HG02840 (cell line): ENCODE measurements at regions not wholly inside any gene's neighbourhood (a gene's known extent, or its start where the extent isn't known, plus 50 kb on each side); places are given as distances from the start of the nearest gene placed in this dataset.

Source experiments
- ATAC-seq: cut with Tn5 transposase; IDR thresholded peaks from one replicate; pipeline ENCODE4 v1.9.1; 2021; ENCODE audit warnings: mild to moderate bottlenecking, moderate library complexity, moderate number of reproducible peaks; ENCODE audit not compliant: unreplicated experiment, low FRiP score

DNA sequence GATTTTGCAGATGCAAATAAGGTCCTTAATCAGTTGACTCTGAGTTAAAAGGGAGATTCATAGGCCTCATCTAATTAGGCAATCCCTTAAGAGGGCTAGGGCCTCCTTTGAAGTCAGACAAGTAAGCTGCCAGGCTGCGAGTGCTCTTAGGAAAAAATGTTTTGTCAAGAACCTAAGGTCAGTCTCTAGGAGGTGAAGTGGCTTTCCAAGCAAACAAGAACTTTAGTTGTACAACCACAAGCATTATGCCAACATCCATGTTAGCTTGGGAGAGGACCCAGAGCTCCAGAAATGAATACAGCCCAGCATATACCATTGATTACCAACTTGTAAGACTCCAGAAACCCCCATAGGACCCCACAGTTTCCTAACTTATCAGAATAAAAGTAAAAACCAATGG lies 1366.2 kb downstream of the PLA2G4A start:
- no peak for ATAC-seq

DNA sequence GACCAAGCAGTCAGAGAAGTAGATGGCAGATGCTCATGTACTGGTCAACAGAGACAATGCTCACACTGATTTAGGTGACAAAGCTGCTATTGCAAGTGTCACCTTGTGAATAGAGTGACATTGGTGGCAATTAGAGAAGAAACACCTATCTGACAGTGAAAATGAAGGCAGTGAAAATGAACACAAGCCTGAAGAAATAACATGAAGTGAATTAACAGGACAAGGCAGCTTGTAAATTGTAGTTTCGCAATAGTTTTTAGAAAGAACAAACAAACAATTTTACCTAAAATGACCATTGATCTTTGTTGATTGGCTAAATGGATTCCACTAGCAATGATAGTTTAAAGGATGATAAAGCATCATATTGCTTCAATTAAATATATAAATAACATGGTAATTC lies 1389.5 kb downstream of the PLA2G4A start:
- ATAC-seq, result no peak

DNA sequence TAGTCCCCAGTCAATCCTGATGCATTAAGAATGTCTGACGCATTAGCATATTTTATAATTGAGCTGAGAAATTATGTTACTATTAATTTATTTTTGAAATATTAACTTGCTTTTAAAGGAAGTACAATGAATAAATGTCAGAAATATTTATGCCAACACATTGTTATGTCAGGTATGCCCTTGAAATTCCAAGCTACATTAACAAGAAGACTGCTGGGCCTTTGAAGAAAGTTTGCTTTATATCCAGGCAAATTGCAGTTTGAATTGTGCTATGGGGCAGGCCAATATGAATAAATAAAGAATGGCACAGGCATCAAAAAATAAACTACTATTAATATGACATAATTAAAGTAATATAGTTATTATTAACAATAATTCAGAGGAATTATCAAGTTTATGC lies 1391.3 kb downstream of the PLA2G4A start:
- ATAC-seq, result no peak

DNA sequence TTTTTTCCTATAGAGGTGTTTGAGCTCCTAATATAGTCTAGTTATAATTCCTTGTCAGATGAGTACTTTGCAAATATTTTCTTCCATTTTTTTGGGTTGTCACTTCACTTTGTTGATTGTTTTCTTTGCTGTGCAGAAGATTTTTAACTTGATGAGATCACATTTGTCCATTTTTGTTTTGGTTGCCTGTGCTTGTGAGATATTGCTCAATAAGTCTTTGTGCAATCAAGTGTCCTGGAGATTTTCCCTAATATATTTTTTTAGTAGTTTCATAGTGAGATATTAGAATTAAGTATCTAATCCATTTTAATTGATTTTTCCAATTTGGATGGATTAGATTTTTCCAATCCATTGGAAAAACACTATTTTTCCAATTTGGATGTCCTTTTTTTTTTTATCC lies 1395.5 kb downstream of the PLA2G4A start:
- no peak for ATAC-seq

DNA sequence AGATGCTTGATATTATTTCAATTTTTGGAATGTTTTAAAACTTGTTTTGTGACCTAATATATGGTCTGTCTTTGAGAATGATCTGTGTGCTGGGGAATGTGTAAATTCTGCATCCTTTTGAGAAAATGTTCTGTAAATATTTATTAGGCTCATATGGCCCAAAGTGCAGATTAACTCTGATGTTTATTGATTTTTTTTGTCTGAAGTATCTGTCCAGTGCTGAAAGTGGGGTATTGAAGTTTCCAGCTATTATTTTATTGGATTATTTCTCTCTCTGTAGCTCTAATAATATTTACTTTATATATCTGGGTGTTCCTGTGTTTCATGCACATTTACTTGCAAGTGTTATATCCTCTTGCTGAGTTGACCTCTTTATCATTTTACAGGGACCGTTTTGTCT lies 1397.2 kb downstream of the PLA2G4A start:
- no peak for ATAC-seq

DNA sequence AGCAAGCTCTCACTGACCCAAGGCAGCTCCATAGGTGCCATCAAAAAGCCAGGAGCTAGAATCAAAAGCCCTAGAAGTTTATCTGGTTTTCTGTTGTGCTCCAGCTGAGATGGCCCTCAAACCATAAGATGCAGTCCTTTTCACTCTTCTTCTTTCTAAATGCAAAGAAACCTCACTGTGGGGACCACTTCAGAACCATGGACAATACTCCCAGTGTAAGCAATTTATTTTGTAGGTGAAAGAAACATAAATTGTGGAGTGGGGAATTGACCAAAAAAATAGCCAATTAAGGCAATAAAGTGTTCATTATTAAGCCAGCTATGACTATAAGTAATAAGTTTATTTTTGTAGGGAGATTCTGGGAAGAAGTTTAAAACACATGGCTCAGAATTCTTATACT lies 1399.9 kb downstream of the PLA2G4A start:
- no peak for ATAC-seq

DNA sequence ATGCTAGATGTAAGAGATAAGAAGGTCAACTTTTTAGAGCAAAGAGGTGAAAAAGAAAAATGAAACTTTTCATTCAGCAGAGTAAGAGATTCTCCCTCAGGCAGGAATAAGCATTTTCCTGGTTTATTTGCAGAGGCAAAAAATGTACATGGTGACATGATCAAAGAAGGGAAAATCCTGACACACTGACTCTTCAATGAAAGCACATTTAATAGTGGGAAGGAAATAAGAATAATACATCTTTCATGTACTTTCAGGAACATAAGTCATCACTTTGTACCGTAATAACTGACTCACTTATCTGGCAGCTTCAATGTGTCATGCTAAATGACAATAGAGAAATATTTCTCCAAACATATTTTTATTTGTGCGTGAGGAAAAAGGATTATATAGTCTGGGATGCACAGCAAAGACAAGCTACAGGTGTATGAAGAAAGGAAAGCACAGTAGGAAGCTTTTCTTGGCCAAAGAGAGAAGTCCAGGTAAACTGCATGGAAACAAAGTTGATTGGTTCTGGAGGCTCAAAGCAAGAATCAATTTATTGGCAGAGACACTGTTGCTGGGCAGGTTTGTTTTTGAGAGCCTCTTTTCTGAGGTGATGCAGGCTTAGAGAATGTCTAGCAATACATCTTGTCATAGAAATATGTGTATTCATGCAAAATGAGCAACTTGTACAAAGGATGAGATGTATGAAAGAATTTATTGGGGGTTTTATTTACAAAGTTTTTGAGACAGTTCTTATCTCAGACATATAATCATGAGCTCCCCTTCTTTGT lies 1409.0 kb downstream of the PLA2G4A start:
- no peak for ATAC-seq

DNA sequence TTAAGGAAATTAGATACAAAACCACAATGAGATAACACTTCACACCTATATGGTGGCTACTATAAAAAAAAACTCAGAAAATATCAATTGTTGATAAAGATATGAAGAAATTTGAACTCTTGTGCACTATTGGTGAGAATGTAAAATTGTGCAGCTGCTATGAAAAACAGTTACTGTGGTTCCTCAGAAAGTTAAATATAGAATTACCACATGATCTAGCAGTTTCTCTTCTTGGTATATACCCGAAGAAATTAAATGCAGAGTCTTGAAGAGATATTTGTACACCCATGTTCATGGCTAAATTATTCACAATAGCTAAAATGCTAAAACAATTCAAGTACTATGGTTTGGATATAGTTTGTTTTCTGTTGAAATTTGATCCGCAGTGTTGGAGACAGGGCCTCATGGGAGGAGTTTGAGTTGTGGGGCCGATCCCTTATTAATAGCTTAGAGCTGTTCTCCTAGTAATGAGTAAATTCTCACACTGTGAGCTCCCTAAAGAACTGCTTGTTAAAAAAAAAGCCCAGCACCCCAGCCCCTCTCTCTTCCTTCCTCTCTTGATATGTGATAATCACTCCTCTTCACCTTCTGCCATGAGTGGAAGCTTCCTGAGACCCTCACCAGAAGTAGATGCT lies 1412.1 kb downstream of the PLA2G4A start:
- ATAC-seq, result no peak

DNA sequence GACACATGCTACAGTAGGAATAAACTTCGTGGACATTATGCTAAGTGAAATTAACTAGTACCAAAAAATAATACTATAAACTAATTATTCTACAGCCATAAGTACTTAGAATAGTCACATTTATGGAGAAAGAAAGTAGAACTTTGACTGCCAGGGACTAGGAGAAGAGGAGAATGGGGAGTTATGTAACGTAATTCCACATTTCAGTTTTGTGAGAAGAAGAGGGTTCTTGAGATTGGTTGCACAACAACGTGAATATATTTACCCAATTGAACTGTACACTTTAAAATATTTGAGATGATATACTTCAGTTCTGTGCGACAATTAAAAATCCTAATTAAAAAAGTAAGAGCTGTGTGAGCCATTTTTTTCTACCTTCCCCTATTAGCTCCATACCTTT lies 1412.9 kb downstream of the PLA2G4A start:
- ATAC-seq, result no peak

DNA sequence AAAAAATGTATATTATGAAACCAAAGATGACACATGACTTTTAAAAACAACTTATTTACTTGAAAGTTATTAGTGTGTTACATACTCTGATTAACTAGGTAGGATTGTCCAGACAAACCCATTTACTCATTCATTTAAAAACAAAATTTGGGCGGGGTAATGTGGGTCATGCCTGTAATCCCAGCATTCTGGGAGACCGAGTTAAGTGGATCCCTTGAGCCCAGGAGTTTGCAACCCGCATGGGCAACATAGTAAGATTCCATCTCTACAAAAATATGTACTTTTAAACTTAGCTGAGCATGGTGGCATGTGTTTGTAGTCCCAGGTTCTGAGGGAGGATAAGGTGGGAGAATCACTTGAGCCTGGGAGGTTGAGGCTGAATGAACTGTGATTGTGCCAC lies 1414.7 kb downstream of the PLA2G4A start:
- no peak for ATAC-seq

DNA sequence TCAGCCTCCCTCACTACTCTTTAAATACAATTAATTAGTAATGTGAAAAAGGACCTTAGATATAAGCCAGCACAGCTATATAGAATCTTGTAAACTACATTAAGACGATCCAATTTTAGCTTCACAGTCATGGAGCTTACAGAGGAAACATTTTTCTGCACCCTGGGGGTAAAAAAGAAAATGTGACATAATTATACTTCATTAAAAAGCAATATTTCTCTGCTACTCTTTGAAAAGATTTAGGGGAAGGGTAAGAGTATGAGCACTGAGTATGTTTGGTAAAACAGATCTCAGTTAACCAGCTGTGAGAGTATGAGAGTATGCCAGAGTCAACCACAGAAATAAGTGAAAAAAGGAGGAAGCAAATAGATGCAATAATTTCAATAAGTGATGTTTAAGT lies 1415.9 kb downstream of the PLA2G4A start:
- ATAC-seq, result no peak

DNA sequence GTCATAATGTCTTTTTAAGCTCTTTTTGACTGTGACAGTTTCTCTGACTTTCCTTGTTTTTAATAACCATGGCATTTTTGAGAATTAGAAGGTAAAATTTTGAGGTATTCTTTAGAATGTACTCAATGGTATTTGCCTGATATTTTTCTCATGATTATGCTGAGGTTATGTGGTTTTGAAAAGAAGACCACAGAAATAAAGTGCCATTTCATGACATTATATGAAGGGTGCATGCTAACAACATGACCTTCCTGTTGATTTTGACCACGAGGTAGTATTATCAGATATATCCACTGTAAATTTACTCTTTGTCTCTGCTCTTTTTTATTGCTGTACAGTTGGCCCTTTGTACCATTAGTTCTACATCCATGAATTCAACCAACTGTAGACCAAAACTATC lies 1418.5 kb downstream of the PLA2G4A start:
- ATAC-seq, result no peak

DNA sequence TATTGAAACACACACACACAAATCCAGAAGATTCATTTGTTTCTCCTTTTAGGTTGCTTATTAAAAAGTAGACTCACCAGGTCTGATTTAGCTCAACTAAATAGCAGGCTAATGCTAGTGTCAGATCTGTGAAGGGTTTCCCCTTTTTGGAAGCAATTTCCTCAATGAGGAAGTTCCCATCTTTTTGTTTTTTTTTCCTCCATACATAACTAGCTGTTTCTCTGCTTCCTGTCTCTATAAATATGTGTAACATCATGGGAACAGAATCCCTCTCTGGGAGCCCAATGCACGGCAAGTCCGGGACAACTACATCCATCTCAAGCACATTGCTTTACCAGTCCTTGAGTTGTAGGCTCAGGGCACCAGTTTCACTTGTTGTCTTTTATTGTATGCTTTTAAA lies 1421.1 kb downstream of the PLA2G4A start:
- ATAC-seq, result no peak

DNA sequence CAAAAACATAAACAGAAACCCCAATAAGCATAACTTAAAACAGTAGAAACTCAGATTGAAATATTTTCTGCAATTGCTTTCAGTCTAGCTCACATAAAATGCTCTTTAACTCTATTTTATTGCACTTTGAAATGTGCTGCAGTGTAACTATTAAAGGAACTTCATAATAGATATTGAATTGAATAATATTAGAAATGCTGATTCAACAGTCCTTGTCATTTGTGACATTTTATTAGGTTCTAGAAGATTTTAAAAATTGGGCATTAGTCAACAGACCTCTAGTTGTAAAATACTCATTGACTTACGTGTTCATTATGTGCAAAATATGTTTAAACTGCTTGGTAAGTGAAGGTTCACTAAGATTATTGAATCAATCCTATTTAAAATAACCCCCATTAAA lies 1422.3 kb downstream of the PLA2G4A start:
- no peak for ATAC-seq

DNA sequence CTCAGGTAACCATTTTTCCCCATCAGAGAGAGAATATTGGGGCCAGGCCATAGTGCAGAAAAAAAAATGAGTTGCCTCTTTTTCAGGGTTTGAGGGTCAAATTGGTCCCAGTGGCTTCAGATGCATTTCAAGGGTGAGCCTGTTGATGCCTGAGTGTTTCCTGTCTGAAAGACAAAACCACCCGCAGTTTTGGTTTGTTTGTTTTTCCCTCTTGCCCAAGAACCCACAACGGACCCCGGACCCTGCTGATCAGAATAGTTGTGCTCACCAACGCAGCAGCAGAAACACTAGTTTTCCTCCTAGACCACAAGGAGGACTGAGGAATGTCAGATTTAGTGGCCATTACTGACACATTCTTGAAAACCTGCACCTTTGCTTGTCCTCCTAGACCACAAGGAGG lies 1433.1 kb downstream of the PLA2G4A start:
- ATAC-seq, result no peak

DNA sequence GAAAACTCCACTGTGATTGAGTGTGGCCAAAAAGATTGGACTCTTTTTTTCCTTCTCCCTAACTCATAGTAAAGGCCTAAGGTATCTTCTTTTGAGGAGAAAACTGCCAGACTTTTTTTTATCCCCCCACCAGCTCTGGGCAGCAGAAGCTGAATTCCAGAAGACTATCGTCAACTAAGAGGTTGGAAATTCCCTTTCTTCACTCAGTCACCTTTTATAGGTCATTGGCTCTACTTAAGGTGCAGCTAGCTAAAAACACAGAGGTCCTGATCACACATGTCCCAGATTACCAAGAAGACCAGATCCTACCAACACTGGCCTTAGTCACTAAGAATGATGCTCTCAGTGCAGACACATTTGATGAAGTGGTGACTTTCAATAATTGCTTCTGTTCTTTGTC lies 1441.2 kb downstream of the PLA2G4A start:
- no peak for ATAC-seq

DNA sequence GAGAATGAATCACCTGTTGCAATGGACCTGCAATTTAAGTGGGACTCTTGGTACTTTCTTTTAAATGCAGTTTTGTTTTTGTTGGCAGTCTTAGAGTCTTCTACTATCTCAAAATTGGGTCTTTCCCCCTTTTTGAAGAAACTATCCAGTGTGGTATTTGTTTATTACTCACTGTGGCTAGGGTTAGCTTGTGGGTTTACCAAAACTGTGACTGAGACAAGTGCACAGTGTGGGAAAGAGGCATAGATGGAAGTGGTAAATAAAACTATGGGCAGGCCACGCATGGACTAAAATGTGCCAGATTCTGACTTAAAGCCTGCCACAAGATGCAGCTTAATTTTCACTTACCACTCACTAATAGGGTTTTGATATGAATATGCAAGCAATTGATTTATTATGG lies 1441.7 kb downstream of the PLA2G4A start:
- ATAC-seq, result no peak

DNA sequence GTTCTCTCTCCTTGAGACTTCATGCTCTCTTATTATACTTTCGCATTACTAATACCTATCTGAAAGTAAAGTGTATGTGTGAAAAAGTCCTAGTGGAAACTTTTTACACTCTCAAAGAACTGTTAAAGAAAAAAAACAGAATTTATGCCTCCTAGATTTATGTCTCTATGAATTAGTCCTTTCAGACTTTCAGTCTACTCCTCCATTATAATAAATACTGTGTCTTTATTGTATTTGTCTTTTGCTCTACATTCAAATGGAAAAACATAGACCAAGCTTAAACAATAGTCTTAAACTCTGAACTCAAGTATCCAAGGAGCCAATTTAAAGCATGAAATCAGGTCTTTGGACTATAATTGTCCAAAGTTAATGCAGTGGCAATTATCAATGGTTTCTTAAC lies 1449.0 kb downstream of the PLA2G4A start:
- ATAC-seq, result no peak

DNA sequence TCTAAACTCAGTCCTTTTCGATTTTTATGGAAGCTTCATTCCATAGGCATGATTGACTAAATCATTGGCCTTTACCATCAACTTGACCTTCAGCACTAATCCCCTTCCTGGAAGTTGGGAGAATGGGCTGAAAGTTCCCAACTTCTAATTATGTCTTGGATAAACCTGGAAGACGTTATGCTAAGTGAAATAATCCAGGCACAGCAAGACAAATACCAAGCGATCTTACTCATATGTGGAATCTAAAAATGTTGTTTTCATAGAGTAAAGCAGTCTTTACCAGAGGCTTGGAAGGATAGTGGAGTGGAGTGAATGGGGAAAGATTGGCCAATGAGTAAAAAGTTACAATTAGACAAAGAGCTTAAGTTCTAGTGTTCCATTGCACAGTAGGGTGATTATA lies 1453.2 kb downstream of the PLA2G4A start:
- no peak for ATAC-seq

DNA sequence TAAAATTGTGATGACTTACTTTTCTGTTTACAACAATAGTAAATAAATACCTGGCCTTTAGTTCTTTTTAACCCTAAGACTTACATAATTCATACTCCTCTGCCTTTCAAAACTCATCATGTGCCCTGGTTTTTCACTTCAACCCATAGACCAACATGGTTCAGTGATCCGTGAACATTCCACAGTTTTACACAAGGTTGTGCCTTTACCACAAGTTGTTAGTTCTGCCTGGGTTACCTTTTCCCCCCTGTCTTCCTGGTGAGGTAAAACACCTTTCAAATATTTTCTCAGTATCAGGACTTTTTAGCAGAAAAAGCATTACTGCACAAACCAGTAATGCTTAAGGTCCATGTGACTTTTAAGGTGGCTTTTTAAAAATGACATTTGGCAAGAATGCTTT lies 1466.4 kb downstream of the PLA2G4A start:
- ATAC-seq, result no peak

DNA sequence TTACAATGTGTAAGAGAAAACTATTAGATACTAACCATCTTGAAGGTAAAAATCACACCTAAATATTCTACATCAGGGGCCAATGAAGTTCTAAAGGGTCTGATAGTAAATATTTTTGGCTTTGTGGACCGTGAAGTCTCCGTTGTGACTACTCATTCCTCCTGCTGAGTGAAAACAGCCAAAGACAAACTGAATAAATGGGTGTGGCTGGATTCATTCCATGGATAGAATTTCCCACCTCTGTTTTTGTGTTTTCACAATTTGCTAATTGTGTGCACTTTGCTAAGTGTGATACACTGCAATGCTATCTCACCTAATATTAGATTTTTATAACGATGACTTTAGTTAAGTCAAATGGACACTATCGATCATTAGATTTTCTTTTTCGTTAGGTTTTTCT lies 1474.0 kb downstream of the PLA2G4A start:
- ATAC-seq, result no peak

DNA sequence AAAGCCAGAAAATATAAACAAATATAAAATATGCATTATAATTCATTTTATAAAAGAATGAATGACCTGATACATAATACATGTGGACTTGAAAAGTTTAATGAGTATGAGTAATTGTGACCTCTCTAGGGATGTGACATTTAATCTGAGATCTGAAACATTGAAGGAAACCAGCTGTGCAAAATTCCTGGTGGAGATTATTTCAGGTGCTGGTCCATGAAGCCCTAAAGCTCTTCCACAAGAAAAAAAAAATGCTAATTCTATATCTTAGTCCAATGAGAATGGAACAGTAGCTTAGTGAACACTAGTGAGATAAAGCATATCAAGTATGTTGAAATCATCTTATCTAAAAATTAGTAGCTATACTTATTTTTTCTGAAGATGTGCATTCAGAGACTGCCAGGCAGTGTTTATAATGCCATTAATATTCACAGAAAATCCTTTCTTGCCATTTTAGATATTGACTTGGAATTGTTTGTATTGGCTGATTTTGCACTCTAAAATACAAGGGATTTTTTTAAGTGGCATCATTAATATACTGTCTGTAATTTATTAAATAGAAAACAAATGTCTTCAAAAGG lies 1485.9 kb downstream of the PLA2G4A start:
- ATAC-seq, result no peak
